HCT116 (cell line): ENCODE measurements at regions not wholly inside any gene's neighbourhood (a gene's known extent, or its start where the extent isn't known, plus 50 kb on each side); places are given as distances from the start of the nearest gene placed in this dataset.

Source experiments
- ATAC-seq: fragments of 200-7000 bp; cut with Tn5 transposase; 2 replicates; pipeline ENCODE4 v1.9.1; 2020; ENCODE audit warnings: mild to moderate bottlenecking, moderate library complexity
- BruUV-seq: library from RNA; stranded (reverse); fragments of 400-500 nt; replicated peaks from 2 replicates; lab custom pipeline; 2021; lab: Mats Ljungman, UMichigan
- CTCF ChIA-PET: fragments of 300-600 bp; sonication (Branson Sonifier 250); formaldehyde crosslinking; loops from one replicate; lab custom pipeline; 2021; ENCODE audit warnings: antibody characterized with exemption; lab: Charles Lee
- POLR2A ChIA-PET: fragments of 300-600, 350-600 bp; sonication (Branson Sonifier 250); formaldehyde crosslinking; loops from one replicate; lab custom pipeline; 2021; ENCODE audit warnings: antibody characterized with exemption; lab: Charles Lee
- RAD21 ChIA-PET, 2 experiments: fragments of 300-600 bp; sonication (Branson Sonifier 250); formaldehyde crosslinking; loops; one replicate each; lab custom pipeline; 2023; ENCODE audit warnings: low total read pairs in 2 of 2; ENCODE audit not compliant: uncharacterized antibody in 2 of 2, unreplicated experiment in 2 of 2, low non-redundant PET in 1 of 2; lab: Charles Lee
- DNase-seq: peaks from one replicate; pipeline ENCODE4 v3.0.0-alpha.2; 2010; ENCODE audit warnings: low read depth, low spot score
- H2AFZ ChIP-seq: fragments of 200-600 bp; shearing (Covaris generic), sonication (generic); 2 replicates; pipeline ENCODE4 v1.6.1; 2017; ENCODE audit warnings: low read depth, mixed run types, mixed read lengths, antibody characterized with exemption, low read length; ENCODE audit not compliant: poor library complexity, severe bottlenecking
- H3K27ac ChIP-seq: 2 replicates; pipeline ENCODE4 v1.5.1; 2012; ENCODE audit warnings: low read depth, low read length
- H3K27me3 ChIP-seq: fragments of 200-600 bp; sonication (generic); 2 replicates; pipeline ENCODE4 v1.6.1; 2016; ENCODE audit warnings: mixed run types, low read length, mixed read lengths; ENCODE audit not compliant: insufficient read depth
- H3K36me3 ChIP-seq, 2 experiments: fragments of 200-500 bp in 1 of 2; fragments of 200-600 bp in 1 of 2; sonication (Bioruptor generic) in 1 of 2; sonication (generic) in 1 of 2; 2 replicates each; pipeline versions ENCODE4 v1.5.1 to v1.6.1; 2014 to 2016; ENCODE audit warnings: low read length in 2 of 2, inconsistent platforms in 1 of 2, mixed read lengths in 1 of 2, mixed run types in 1 of 2; ENCODE audit not compliant: insufficient read depth in 2 of 2, control insufficient read depth in 1 of 2
- H3K4me1 ChIP-seq, 2 experiments: fragments of 200-600 bp in 1 of 2; sonication (generic) in 1 of 2; 2 replicates each; pipeline versions ENCODE4 v1.5.1 to v1.6.1; 2012 to 2017; ENCODE audit warnings: low read length in 2 of 2, inconsistent platforms in 1 of 2, mild to moderate bottlenecking in 1 of 2, mixed read lengths in 1 of 2, mixed run types in 1 of 2, moderate library complexity in 1 of 2; ENCODE audit not compliant: insufficient read depth in 2 of 2, control insufficient read depth in 1 of 2
- H3K4me2 ChIP-seq: fragments of 200-600 bp; sonication (generic); 2 replicates; pipeline ENCODE4 v1.6.1; 2017; ENCODE audit warnings: mixed run types, low read length, mixed read lengths
- H3K4me3 ChIP-seq, 2 experiments: fragments of 200-600 bp in 1 of 2; sonication (generic) in 1 of 2; replicated peaks in 1 of 2; 2 replicates each; pipeline ENCODE4 v1.5.1; 2011 to 2016; ENCODE audit warnings: low read length in 2 of 2, control low read depth in 1 of 2, low read depth in 1 of 2, mild to moderate bottlenecking in 1 of 2, mixed read lengths in 1 of 2, mixed run types in 1 of 2
- H3K79me2 ChIP-seq: fragments of 200-600 bp; sonication (generic); 2 replicates; pipeline ENCODE4 v1.6.1; 2017; ENCODE audit warnings: mild to moderate bottlenecking, mixed run types, low read length, moderate library complexity, mixed read lengths; ENCODE audit not compliant: insufficient read depth
- H3K9ac ChIP-seq: fragments of 200-600 bp; sonication (generic); 2 replicates; pipeline ENCODE4 v1.6.1; 2016; ENCODE audit warnings: low read length, mixed read lengths
- H3K9me2 ChIP-seq: fragments of 200-600 bp; sonication (generic), shearing (Covaris generic); 2 replicates; pipeline ENCODE4 v1.6.1; 2017; ENCODE audit warnings: mixed run types, mild to moderate bottlenecking, moderate library complexity; ENCODE audit not compliant: insufficient read depth
- H3K9me3 ChIP-seq, 2 experiments: fragments of 200-500 bp in 1 of 2; fragments of 200-600 bp in 1 of 2; sonication (Bioruptor generic) in 1 of 2; sonication (generic) in 1 of 2; 2 replicates each; pipeline ENCODE4 v1.6.1; 2014 to 2017; ENCODE audit warnings: low read length in 2 of 2, mixed read lengths in 2 of 2, inconsistent platforms in 1 of 2, low read depth in 1 of 2, mild to moderate bottlenecking in 1 of 2, mixed run types in 1 of 2, moderate library complexity in 1 of 2; ENCODE audit not compliant: control insufficient read depth in 1 of 2, insufficient read depth in 1 of 2
- H4K20me1 ChIP-seq: fragments of 200-600 bp; sonication (generic), shearing (Covaris generic); 2 replicates; pipeline ENCODE4 v1.6.1; 2017; ENCODE audit warnings: mixed run types, mild to moderate bottlenecking, moderate library complexity; ENCODE audit not compliant: insufficient read depth
- ATF3 ChIP-seq: IDR thresholded peaks from 2 replicates; pipeline ENCODE4 v1.6.1; 2012
- EGR1 ChIP-seq: IDR thresholded peaks from 2 replicates; pipeline ENCODE4 v1.6.1; 2012; ENCODE audit warnings: low read depth
- EZH2phosphoT487 ChIP-seq: fragments of 200-600 bp; IDR thresholded peaks from 2 replicates; pipeline ENCODE4 v1.6.1; 2018; ENCODE audit warnings: antibody characterized with exemption, borderline replicate concordance
- MAX ChIP-seq: IDR thresholded peaks from 2 replicates; pipeline ENCODE4 v1.6.1; 2012
- POLR2A ChIP-seq: IDR thresholded peaks from 2 replicates; pipeline ENCODE4 v1.7.0; 2011; ENCODE audit warnings: borderline replicate concordance; ENCODE audit not compliant: insufficient read depth, insufficient read length; ENCODE audit errors: extremely low read depth
- SRF ChIP-seq: IDR thresholded peaks from 2 replicates; pipeline ENCODE4 v1.6.1; 2012; ENCODE audit warnings: low read depth
- TCF7L2 ChIP-seq: IDR thresholded peaks from 2 replicates; pipeline ENCODE4 v1.7.0; 2011; ENCODE audit warnings: borderline replicate concordance, inconsistent platforms; ENCODE audit not compliant: insufficient read depth, insufficient read length; ENCODE audit errors: extremely low read depth
- YY1 ChIP-seq: IDR thresholded peaks from 2 replicates; pipeline ENCODE4 v1.6.1; 2011; ENCODE audit warnings: low read length, low read depth, moderate library complexity, mild to moderate bottlenecking; ENCODE audit not compliant: insufficient replicate concordance; ENCODE audit errors: extremely low read depth
- intact Hi-C: fragments of 100-400 bp; cut with micrococcal nuclease; formaldehyde crosslinking; loops from 2 replicates; pipeline ENCODE4 v1.10.0; 2022
- TF ChIP-seq, protein P1 (sequence below), 3 experiments: fragments of 200-600 bp in 1 of 3; sonication (generic) in 1 of 3; IDR thresholded peaks in 2 of 3; conservative IDR thresholded peaks in 1 of 3; 2 replicates each; pipeline ENCODE4 v1.5.1; 2012 to 2017; ENCODE audit warnings: low read depth in 2 of 3, low read length in 2 of 3, antibody characterized with exemption in 1 of 3, borderline replicate concordance in 1 of 3, control low read depth in 1 of 3, mild to moderate bottlenecking in 1 of 3, mixed read lengths in 1 of 3, mixed run types in 1 of 3, moderate library complexity in 1 of 3; ENCODE audit not compliant: insufficient read depth in 1 of 3

- Histone ChIP-seq H3K79me2 (no peaks in the 10 kb centered on the region), H3K27me3 (no peaks in the 10 kb centered on the region), H3K4me2 (no peak overlapping the region), H3K9ac (no peak overlapping the region), H3K27ac (no peak overlapping the region), H4K20me1 (no peaks in the 10 kb centered on the region), H3K36me3 (no peaks in the 10 kb centered on the region), H3K9me2 (no peaks in the 10 kb centered on the region), H2AFZ (no peak overlapping the region), H3K9me3 (no peaks in the 10 kb centered on the region), H3K4me3 (no peak overlapping the region), H3K4me1 (no peaks in the 10 kb centered on the region)
- ChIA-PET RAD21 (no interaction called here), CTCF (no interaction called here), POLR2A (no interaction called here)
- ATAC-seq (no peak), DNase-seq (no peak)
- no TSS peak for BruUV-seq
- TF ChIP-seq EZH2phosphoT487 (no peak), ATF3 (no peak), EGR1 (no peak), YY1 (no peak)
- TF ChIP-seq, protein P1, sequence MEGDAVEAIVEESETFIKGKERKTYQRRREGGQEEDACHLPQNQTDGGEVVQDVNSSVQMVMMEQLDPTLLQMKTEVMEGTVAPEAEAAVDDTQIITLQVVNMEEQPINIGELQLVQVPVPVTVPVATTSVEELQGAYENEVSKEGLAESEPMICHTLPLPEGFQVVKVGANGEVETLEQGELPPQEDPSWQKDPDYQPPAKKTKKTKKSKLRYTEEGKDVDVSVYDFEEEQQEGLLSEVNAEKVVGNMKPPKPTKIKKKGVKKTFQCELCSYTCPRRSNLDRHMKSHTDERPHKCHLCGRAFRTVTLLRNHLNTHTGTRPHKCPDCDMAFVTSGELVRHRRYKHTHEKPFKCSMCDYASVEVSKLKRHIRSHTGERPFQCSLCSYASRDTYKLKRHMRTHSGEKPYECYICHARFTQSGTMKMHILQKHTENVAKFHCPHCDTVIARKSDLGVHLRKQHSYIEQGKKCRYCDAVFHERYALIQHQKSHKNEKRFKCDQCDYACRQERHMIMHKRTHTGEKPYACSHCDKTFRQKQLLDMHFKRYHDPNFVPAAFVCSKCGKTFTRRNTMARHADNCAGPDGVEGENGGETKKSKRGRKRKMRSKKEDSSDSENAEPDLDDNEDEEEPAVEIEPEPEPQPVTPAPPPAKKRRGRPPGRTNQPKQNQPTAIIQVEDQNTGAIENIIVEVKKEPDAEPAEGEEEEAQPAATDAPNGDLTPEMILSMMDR (IDR thresholded peaks at IDR 0.05 in 2 of 3, conservative IDR thresholded peaks at IDR 0.05 in 1 of 3; ENCODE audit: borderline replicate concordance in 1 of 3, insufficient read depth in 1 of 3, low read depth in 2 of 3, low read length in 2 of 3): no peak
- intact Hi-C loops: no loop called here
Measured at GRCh38 chr6:145235207-145235606, 500.1 kb downstream of the EPM2A start.

DNA sequence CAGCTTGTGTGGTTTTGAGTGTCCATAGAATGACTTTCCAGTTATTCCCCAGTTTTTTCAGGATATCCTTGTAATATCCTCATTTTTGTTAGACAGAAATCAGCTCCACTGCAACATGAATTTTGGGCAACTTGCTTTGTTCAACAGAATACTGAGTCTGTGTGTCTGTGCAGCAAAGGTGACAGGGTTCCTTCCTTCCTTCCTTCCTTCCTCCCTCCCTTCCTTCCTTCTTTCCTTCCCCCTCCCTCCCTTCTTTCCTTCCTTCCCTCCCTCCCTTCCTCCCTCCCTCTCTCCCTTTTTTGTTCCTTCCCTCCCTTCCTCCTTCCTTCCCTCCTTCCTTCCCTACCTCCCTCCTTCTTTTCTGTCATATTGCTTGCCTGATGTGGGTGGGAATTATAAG, 496.5 kb downstream of the EPM2A start:
- ChIA-PET RAD21 (no interaction called here), POLR2A (no interaction called here), CTCF (no interaction called here)
- ATAC-seq (no peak), DNase-seq (no peak)
- no peaks in the 10 kb centered on the region for H4K20me1 ChIP-seq
- no peaks in the 10 kb centered on the region for H3K9me2 ChIP-seq
- H3K79me2 ChIP-seq: no peaks in the 10 kb centered on the region
- H3K27me3 ChIP-seq: no peaks in the 10 kb centered on the region
- intact Hi-C loops: no loop called here
- H3K36me3 ChIP-seq: no peaks in the 10 kb centered on the region
- no peaks in the 10 kb centered on the region for H3K4me1 ChIP-seq
- H3K27ac ChIP-seq: no peak overlapping the region
- H3K4me2 ChIP-seq: no peak overlapping the region
- H2AFZ ChIP-seq: peak overlapping the region; percentile 63
- TF ChIP-seq, protein P1 (IDR thresholded peaks at IDR 0.05 in 2 of 3, conservative IDR thresholded peaks at IDR 0.05 in 1 of 3; ENCODE audit: borderline replicate concordance in 1 of 3, insufficient read depth in 1 of 3, low read depth in 2 of 3, low read length in 2 of 3): no peak
- TF ChIP-seq MAX (no peak), EZH2phosphoT487 (no peak), POLR2A (no peak), TCF7L2 (no peak), SRF (no peak)
- no peaks in the 10 kb centered on the region for H3K9me3 ChIP-seq
- no peak overlapping the region for H3K4me3 ChIP-seq
- BruUV-seq: no TSS peak
- no peak overlapping the region for H3K9ac ChIP-seq
